GM04504 (cell line): ENCODE measurements at regions not wholly inside any gene's neighbourhood (a gene's known extent, or its start where the extent isn't known, plus 50 kb on each side); places are given as distances from the start of the nearest gene placed in this dataset.
"Not testable (repeated sequence)": the region's sequence is repeated elsewhere in the genome, so short reads cannot be mapped to it uniquely, and the experiment has no call there.

Experiments
- DNase-seq: peaks from one replicate; pipeline ENCODE4 v3.0.0-alpha.2; 2012; ENCODE audit warnings: low read depth

GRCh38 chr6:156688620-156688971 is 88.6 kb upstream of the ARID1B start:
- DNase-seq: no peak

GRCh38 chr6:156687789-156688619 is 89.2 kb upstream of the ARID1B start:
- peak; percentile 5 for DNase-seq

GRCh38 chr6:156686995-156687788 is 90.0 kb upstream of the ARID1B start:
- DNase-seq: peak; percentile 71

GRCh38 chr6:156686301-156686994 is 90.7 kb upstream of the ARID1B start:
- DNase-seq: peak; percentile 35

- no peak for DNase-seq
Observed at GRCh38 chr6:156685823-156686222, 91.4 kb upstream of the ARID1B start.

GRCh38 chr6:156683821-156684220 is 93.4 kb upstream of the ARID1B start:
- no peak for DNase-seq

- no peak for DNase-seq
Observed at GRCh38 chr6:156676721-156677120, 100.5 kb upstream of the ARID1B start.

- no peak for DNase-seq
Observed at GRCh38 chr6:156674197-156674596, 103.0 kb upstream of the ARID1B start.

- DNase-seq: not testable (repeated sequence)
Observed at GRCh38 chr6:156670097-156670496, 107.1 kb upstream of the ARID1B start.

- DNase-seq: peak; percentile 80
Observed at GRCh38 chr6:156662025-156662445, 115.1 kb upstream of the ARID1B start.

GRCh38 chr6:156660389-156660788 is 116.8 kb upstream of the ARID1B start:
- no peak for DNase-seq

GRCh38 chr6:156659822-156660198 is 117.4 kb upstream of the ARID1B start:
- DNase-seq: no peak

GRCh38 chr6:156658966-156659821 is 118.0 kb upstream of the ARID1B start:
- no peak for DNase-seq

- DNase-seq: peak; percentile 34
Observed at GRCh38 chr6:156658186-156658965, 118.8 kb upstream of the ARID1B start.

GRCh38 chr6:156657296-156657695 is 119.9 kb upstream of the ARID1B start:
- no peak for DNase-seq

GRCh38 chr6:156654919-156655918 is 122.0 kb upstream of the ARID1B start:
- no peak for DNase-seq

GRCh38 chr6:156652231-156652750 is 124.9 kb upstream of the ARID1B start:
- DNase-seq: no peak

- no peak for DNase-seq
Observed at GRCh38 chr6:156651486-156651885, 125.7 kb upstream of the ARID1B start.

- DNase-seq: no peak
Observed at GRCh38 chr6:156650896-156651390, 126.2 kb upstream of the ARID1B start.
